Endodermal cell (in vitro differentiated cells): ENCODE measurements at regions not wholly inside any gene's neighbourhood (a gene's known extent, or its start where the extent isn't known, plus 50 kb on each side); places are given as distances from the start of the nearest gene placed in this dataset.

Source experiments
- DNase-seq: peaks from one replicate; pipeline ENCODE4 v3.0.0-alpha.2; 2017
- H3K27ac ChIP-seq: 2 replicates; pipeline ENCODE4 v1.5.1; 2013; ENCODE audit warnings: mild to moderate bottlenecking, low read depth, low read length, moderate library complexity
- H3K27me3 ChIP-seq: 2 replicates; pipeline ENCODE4 v1.6.1; 2013; ENCODE audit warnings: mild to moderate bottlenecking, low read length, moderate library complexity; ENCODE audit not compliant: insufficient read depth, control insufficient read depth, poor library complexity, severe bottlenecking
- H3K36me3 ChIP-seq: 2 replicates; pipeline ENCODE4 v1.7.0; 2013; ENCODE audit warnings: mild to moderate bottlenecking, low read length, moderate library complexity; ENCODE audit not compliant: control insufficient read depth, insufficient read depth
- H3K4me1 ChIP-seq: one replicate; pipeline ENCODE4 v1.7.0; 2013; ENCODE audit warnings: low read length; ENCODE audit not compliant: control insufficient read depth, insufficient read depth
- H3K4me3 ChIP-seq: 2 replicates; pipeline ENCODE4 v1.5.1; 2013; ENCODE audit warnings: mild to moderate bottlenecking, low read length, moderate library complexity
- H3K9ac ChIP-seq: 2 replicates; pipeline ENCODE4 v1.6.1; 2013; ENCODE audit warnings: mild to moderate bottlenecking, low read length, moderate library complexity; ENCODE audit not compliant: poor library complexity, severe bottlenecking; ENCODE audit errors: extremely low read depth
- H3K9me3 ChIP-seq: 2 replicates; pipeline ENCODE4 v1.6.1; 2013; ENCODE audit warnings: mild to moderate bottlenecking, low read length, moderate library complexity; ENCODE audit not compliant: control insufficient read depth
- H3K27ac Mint-ChIP-seq: 2 replicates; pipeline ENCODE4 v1.8.0; 2020; ENCODE audit warnings: mixed read lengths
- H3K27me3 Mint-ChIP-seq: 2 replicates; pipeline ENCODE4 v1.8.0; 2021; ENCODE audit warnings: mild to moderate bottlenecking, mixed read lengths; ENCODE audit not compliant: insufficient read depth
- H3K36me3 Mint-ChIP-seq: 2 replicates; pipeline ENCODE4 v1.8.0; 2020; ENCODE audit warnings: low read depth, mixed read lengths
- H3K4me1 Mint-ChIP-seq: 2 replicates; pipeline ENCODE4 v1.8.0; 2020; ENCODE audit warnings: mixed read lengths
- H3K4me3 Mint-ChIP-seq: 2 replicates; pipeline ENCODE4 v1.8.0; 2020; ENCODE audit warnings: mild to moderate bottlenecking, moderate library complexity, mixed read lengths
- H3K9me3 Mint-ChIP-seq: 2 replicates; pipeline ENCODE4 v1.8.0; 2020; ENCODE audit warnings: mild to moderate bottlenecking, mixed read lengths
- CTCF ChIP-seq: fragments of 200-600 bp; sonication (generic); conservative IDR thresholded peaks from 2 replicates; pipeline ENCODE4 v1.5.0; 2021; ENCODE audit warnings: antibody characterized with exemption, mild to moderate bottlenecking
- WGBS, 2 experiments: methylation state at CpG; one replicate each; pipeline versions ENCODE4 v1.1.5 to v1.1.7; 2013; ENCODE audit warnings: missing lambda C conversion rate in 2 of 2, mixed read lengths in 1 of 2; ENCODE audit not compliant: insufficient coverage in 1 of 2, insufficient read length in 1 of 2; 5-methylcytosine and 5-hydroxymethylcytosine counted together

GRCh38 chr20:39445095-39445494 is 483.0 kb downstream of the DHX35 start:
- 100% methylated on average over 1 of the region's 1 CpG; no CpG with 5 or more reads in 1 of the 2 experiments for WGBS, 2 experiments
- H3K36me3 Mint-ChIP-seq = no peaks in the 10 kb centered on the region

GRCh38 chr20:39433466-39433865 is 471.3 kb downstream of the DHX35 start:
- 93 to 100% methylated on average over 1 of the region's 1 CpG for WGBS, 2 experiments
- no peak for DNase-seq
- H3K4me1 ChIP-seq = peaks cover 3% of the 10 kb centered on the region
- Mint-ChIP-seq H3K36me3 (no peaks in the 10 kb centered on the region), H3K4me1 (no peaks in the 10 kb centered on the region), H3K27me3 (peaks cover 2% of the 10 kb centered on the region), H3K9me3 (peaks cover 3% of the 10 kb centered on the region), H3K4me3 (no peak overlapping the region), H3K27ac (no peak overlapping the region)
- no peaks in the 10 kb centered on the region for H3K36me3 ChIP-seq
- no peak overlapping the region for H3K4me3 ChIP-seq
- H3K27ac ChIP-seq = no peak overlapping the region
- H3K9ac ChIP-seq = no peak overlapping the region
- no peak for TF ChIP-seq CTCF
- no peaks in the 10 kb centered on the region for H3K9me3 ChIP-seq
- H3K27me3 ChIP-seq = peaks cover 1% of the 10 kb centered on the region

More at GRCh38 chr20:39445095-39445494, 483.0 kb downstream of the DHX35 start:
- Histone ChIP-seq H3K4me3 (no peak overlapping the region), H3K9me3 (peaks cover 5% of the 10 kb centered on the region), H3K9ac (no peak overlapping the region), H3K27me3 (peaks cover 54% of the 10 kb centered on the region), H3K27ac (no peak overlapping the region), H3K4me1 (no peaks in the 10 kb centered on the region), H3K36me3 (no peaks in the 10 kb centered on the region)
- Mint-ChIP-seq H3K27ac (no peak overlapping the region), H3K9me3 (no peaks in the 10 kb centered on the region), H3K4me1 (no peaks in the 10 kb centered on the region), H3K27me3 (peaks cover 12% of the 10 kb centered on the region), H3K4me3 (no peak overlapping the region)
- no peak for DNase-seq
- no peak for TF ChIP-seq CTCF

- H3K4me3 Mint-ChIP-seq = no peak overlapping the region
- no peaks in the 10 kb centered on the region for H3K36me3 Mint-ChIP-seq
- DNase-seq = no peak
- 92 to 96% methylated on average over 4 of the region's 4 CpGs for WGBS, 2 experiments
- no peak overlapping the region for H3K27ac Mint-ChIP-seq
- H3K9ac ChIP-seq = no peak overlapping the region
- no peak for TF ChIP-seq CTCF
- no peaks in the 10 kb centered on the region for H3K27me3 Mint-ChIP-seq
- H3K4me3 ChIP-seq = no peak overlapping the region
- H3K27ac ChIP-seq = no peak overlapping the region
- no peaks in the 10 kb centered on the region for H3K9me3 ChIP-seq
- peaks cover 3% of the 10 kb centered on the region for H3K4me1 ChIP-seq
- H3K4me1 Mint-ChIP-seq = no peaks in the 10 kb centered on the region
- H3K9me3 Mint-ChIP-seq = no peaks in the 10 kb centered on the region
- no peaks in the 10 kb centered on the region for H3K36me3 ChIP-seq
- no peaks in the 10 kb centered on the region for H3K27me3 ChIP-seq
Measured at GRCh38 chr20:39431091-39431880, 469.1 kb downstream of the DHX35 start.
